Activated CD4-positive, alpha-beta T cell treated with anti-CD3 and anti-CD28 coated beads, Interleukin-2, Interleukin-4, amounts not matched to agents 100 ng/mL and 50 ng/mL, durations not matched to agents 16 hours and 8 hours (primary cell): ENCODE measurements at regions not wholly inside any gene's neighbourhood (a gene's known extent, or its start where the extent isn't known, plus 50 kb on each side); places are given as distances from the start of the nearest gene placed in this dataset.
"Not testable (repeated sequence)": the region's sequence is repeated elsewhere in the genome, so short reads cannot be mapped to it uniquely, and the experiment has no call there.

Experiments
- DNase-seq: peaks from one replicate; pipeline ENCODE4 v3.0.0-alpha.2; 2020; ENCODE audit warnings: low spot score

DNA sequence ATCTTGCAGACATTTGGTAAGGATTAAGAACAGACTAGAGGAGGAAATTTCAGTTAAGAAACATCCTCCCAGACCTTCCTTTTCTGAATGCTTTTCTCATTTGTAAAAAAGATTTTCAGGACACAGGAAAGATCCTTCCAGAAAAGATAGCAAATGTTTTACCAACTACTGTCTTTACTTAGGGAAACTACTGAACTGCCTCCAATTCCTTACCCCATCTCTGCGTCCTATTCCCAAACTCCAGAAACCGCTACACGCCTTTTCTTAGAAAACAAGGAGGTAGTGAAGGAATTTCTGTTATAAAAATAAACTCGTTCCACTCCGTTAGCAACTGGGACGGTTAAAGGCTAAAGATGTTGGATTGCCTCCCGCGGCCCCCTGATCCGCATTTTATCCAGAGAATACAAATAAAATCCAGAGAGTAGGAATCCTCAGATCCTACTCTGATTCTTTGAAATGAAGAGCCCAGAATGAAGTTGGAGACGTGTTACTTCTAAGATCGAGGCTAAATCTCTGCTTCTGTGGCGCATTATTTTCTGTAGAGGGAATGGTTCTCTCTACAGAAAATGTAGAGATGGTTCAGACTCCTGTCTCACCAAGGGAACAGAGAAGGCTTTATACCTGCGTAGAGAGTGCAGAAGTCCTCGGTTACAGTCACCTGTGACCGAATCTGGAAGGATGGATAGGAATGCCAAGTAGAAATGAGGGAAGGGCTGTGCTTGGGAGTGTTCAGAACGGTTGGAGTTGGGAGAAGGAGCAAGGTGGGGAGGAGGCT is 133.0 kb downstream of the GPX5 start:
- DNase-seq = no peak

DNA sequence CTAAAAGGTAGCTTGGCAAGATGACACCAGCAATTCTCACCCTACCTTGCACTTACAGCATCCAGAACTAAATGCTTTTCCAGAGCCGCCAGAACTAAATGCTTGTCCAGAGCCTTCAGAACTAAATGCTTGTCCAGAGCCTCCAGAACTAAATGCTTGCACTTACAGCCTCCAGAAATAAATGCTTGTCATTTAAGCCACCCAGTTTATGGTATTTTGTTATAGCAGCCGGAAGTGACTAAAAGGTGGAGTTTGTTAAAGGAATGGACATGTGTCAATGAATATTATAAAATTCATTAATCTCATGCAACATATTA is 133.5 kb downstream of the GPX5 start:
- DNase-seq = no peak

DNA sequence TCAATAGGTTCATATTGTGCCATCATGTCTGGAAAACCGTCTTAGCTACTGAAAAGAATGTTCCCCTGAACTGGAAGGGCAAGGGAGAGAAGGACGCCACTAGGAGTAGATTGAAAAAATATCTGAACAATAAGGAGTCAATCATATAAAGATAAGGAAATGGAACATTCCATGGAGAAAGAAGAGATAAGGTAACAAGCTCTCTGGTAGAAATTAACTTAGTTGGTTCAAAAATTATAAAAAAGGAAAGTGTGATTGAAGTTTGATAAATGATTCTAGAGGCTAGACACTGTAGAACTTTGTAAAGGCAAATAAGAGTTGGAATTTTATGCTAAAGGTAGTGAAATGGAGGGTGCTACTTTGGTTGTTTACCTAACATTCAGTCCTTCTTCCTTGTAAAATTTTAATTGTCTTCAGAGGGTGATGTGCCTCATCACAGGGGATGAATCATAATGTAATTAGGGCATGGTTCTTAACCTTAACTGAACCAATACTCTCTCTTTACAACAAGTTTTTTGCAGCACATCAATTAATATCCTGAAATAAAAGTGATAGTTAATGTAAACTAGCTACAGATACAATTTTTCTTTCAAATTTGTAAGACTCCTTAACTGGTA is 135.5 kb downstream of the GPX5 start:
- DNase-seq = no peak

DNA sequence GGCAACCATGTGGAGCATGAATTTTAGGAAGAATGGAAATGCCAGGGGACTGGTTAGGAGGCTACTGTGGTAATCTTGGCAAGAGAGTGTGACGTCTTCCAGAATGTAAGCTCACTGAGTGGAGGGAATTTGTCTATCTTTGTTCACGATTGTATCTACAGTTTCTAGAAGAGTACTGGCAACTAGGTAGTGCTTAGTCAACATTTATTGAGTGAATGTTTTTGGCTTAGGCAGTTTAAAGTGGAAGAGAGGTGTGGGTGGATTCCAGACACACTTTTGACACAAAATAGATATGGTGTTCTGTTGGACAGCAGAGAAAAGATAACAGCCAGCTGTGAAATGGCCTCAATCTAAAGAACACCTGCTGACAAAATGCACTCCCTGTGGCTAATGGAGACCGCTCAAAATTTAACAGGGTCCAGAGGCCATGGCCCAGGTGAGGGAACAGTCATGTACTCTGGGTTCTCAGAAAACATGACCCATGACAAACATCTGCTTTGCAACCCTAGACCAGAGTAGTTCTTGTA is 139.3 kb downstream of the GPX5 start:
- no peak for DNase-seq

DNA sequence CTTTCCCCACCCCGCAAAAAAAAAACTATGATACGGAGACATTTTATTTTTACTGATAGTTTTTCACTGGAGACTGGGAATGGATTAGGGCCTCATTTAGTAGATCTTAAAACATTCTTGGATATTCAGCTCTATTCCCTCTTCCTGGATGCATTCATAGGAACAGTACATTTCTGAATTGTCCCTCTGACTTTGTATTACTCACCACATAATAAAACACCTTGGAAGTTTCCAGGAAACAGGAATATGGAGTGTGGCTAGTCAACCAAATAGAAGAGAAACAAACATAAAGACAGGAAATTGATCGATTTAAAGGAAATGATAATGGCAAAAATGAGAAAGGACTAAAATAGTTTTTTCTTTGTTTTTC is 147.7 kb downstream of the GPX5 start:
- no peak for DNase-seq

DNA sequence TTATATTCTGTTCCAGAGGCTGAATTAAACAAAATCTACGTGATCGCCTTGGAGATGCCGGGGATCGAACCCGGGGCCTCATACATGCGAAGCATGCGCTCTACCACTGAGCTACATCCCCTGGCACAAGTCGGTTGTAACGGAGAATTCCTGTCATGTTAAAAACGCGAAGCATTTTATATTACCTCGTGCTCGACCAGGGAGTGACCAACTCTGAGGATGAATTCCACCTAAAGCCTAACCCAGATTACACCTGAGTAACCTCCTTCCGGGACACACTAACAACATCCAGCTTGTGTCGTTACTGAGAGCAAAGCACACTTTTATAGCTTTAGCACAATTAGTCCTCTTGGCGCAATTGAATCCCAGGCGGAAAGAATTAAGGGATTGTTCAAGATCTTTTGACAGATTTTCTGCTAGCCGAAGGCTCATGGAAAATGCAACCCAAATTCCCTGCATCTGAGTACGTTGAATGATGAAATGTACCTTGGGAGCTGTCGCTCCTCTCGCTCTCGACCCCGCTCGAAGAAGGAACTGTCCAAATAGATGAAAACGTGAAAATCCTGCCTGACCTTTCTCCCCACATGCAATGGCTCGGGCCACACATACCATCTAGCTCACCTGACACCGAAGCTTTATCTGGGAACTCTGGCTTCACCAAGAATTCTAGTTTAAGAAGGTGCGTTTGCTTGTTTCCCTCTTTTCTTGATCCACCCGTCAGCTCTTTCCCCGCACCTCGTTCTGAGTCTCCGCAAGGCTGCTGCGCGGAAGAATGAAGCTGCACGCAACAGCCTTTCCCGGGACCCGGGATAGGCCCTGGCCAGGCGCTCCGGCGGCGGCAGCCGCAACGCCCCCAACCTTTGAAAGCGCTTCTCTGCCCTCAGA is 148.3 kb downstream of the GPX5 start:
- DNase-seq = peak; percentile 82

DNA sequence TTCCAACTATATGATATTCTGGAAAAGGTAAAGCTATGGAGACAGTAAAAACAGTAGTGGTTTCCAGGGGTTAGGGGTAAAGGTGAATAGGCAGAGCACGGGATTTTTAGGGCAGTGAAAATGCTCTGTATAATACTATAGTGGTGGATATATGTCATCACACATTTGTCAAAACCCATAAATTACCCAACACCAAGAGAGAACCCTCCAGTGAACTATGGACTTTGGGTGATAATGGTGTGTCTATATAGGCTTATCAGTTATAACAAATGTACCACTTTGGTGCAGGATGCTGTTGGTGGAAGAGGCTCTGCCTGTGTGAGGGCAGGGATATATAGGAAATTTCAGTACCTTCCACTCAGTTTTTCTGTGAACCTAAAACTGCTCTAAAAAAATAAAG is 149.9 kb downstream of the GPX5 start:
- no peak for DNase-seq

DNA sequence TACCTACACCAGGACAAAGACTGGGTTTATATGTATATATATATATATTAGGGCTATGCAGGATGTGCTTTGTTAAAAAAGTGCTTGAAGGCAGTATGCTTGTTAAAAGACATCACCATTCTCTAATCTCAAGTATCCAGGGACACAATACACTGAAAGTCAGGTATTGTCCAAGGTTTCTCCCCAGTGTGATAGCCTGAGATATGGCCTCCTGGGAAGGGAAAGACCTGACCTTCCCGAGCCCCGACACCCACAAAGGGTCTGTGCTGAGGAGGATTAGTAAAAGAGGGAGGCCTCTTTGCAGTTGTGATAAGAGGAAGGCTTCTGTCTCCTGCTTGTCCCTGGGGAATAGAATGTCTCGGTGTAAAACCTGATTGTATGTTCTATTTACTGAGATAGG is 156.9 kb downstream of the GPX5 start:
- no peak for DNase-seq

DNA sequence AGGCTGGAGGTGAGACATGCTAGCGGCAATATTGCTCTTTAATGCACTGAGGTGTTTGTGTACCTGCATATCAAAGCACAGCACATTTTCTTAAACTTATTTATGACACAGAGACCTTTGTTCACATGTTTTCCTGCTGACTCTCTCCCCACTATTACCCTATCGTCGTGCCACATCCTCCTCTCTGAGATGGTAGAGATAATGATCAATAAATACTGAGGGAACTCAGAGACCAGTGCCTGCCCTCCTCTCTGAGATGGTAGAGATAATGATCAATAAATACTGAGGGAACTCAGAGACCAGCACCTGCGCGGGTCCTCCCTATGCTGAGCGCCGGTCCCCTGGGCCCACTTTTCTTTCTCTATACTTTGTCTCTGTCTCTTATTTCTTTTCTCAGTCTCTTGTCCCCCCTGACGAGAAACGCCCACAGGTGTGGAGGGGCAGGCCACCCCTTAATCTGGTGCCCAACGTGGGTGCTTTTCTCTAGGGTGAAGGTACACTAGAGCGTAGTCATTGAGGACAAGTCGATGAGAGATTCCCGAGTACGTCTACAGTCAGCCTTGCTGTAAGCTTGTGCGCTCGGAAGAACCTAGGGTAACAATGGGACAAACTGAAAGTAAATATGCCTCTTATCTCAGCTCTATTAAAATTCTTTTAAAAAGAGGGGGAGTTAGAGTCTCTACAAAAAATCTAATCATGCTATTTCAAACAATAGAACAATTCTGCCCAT is 157.4 kb downstream of the GPX5 start:
- not testable (repeated sequence) for DNase-seq

DNA sequence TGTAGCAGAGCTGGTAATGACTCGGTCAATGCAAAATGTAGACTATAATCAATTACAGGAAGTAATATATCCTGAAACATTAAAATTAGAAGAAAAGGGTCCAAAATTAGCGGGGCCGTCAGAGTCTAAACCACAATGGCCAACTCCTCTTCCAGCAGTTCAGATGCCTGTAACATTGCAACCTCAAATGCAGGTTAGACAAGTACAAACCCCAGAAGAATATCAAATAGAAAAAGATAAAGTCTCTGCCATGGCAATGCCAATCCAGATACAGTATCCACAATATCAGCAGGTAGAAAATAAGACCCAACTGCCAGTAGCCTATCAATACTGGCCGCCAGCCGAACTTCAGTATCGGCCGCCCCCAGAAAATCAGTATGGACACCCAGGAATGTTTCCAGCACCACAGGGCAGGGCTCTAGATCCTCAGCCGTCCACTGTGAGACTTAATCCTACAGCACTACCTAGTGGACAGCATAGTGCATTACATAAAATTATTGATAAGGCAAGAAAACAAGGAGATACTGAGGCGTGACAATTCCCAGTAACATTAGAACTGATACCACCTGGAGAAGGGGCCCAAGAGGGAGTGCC is 158.4 kb downstream of the GPX5 start:
- DNase-seq = peak; percentile 45

DNA sequence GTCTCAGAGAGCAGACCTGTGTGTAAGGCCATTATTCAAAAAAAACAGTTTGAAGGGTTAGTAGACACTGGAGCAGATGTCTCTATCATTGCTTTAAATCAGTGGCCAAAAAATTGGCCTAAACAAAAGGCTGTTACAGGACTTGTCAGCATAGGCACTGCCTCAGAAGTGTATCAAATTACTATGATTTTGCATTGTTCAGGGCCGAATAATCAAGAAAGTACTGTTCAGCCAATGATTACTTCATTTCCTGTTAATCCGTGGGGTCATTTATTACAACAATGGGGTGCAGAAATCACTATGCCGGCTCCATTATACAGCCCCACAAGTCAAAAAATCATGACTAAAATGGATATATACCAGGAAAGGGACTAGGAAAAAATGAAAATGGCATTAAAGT is 160.3 kb downstream of the GPX5 start:
- DNase-seq = not testable (repeated sequence)

DNA sequence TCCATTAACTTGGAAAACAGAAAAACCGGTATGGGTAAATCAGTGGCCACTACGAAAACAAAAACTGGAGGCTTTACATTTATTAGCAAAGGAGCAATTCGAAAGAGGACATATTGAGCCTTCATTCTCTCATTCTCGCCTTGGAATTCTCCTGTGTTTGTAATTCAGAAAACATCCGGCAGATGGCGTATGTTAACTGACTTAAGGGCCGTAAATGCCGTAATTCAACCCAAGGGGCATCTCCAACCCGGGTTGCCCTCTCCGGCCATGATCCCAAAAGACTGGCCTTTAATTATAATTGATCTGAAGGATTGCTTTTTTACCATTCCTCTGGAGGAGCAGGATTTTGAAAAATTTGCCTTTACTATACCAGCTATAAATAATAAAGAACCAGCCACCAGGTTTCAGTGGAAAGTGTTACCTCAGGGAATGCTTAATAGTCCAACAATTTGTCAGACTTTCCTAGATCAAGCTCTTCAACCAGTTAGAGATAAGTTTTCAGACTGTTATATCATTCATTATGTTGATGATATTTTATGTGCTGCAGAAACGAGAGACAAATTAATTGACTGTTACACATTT is 160.9 kb downstream of the GPX5 start:
- DNase-seq = peak; percentile 76

DNA sequence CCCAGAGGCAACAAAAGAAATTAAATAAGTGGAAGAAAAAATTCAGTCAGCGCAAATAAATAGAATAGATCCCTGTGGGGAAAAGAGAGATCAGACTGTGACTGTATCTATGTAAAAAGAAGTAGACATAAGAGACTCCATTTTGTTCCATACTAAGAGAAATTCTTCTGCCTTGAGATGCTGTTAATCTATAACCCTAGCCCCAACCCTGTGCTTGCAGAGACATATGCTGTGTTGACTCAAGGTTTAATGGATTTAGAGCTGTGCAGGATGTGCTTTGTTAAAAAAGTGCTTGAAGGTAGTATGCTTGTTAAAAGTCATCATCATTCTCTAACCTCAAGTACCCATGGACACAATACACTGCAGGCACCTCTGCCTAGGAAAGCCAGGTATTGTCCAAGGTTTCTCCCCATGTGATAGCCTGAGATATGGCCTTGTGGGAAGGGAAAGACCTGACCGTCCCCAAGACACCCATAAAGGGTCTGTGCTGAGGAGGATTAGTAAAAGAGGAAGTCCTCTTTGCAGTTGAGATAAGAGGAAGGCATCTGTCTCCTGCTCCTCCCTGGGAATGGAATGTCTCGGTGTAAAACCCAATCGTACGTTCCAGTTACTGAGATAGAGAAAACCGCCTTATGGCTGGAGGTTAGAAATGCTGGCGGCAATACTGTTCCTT is 161.8 kb downstream of the GPX5 start:
- not testable (repeated sequence) for DNase-seq

DNA sequence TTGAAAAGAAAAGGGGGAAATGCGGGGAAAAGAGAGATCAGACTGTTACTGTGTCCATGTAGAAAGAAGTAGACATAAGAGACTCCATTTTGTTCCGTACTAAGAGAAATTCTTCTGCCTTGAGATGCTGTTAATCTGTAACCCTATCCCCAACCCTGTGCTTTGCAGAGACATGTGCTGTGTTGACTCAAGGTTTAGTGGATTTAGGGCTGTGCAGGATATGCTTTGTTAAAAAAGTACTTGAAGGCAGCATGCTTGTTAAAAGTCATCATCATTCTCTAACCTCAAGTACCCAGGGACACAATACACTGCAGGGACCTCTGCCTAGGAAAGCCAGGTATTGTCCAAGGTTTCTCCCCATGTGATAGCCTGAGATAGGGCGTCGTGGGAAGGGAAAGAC is 166.3 kb downstream of the GPX5 start:
- not testable (repeated sequence) for DNase-seq

DNA sequence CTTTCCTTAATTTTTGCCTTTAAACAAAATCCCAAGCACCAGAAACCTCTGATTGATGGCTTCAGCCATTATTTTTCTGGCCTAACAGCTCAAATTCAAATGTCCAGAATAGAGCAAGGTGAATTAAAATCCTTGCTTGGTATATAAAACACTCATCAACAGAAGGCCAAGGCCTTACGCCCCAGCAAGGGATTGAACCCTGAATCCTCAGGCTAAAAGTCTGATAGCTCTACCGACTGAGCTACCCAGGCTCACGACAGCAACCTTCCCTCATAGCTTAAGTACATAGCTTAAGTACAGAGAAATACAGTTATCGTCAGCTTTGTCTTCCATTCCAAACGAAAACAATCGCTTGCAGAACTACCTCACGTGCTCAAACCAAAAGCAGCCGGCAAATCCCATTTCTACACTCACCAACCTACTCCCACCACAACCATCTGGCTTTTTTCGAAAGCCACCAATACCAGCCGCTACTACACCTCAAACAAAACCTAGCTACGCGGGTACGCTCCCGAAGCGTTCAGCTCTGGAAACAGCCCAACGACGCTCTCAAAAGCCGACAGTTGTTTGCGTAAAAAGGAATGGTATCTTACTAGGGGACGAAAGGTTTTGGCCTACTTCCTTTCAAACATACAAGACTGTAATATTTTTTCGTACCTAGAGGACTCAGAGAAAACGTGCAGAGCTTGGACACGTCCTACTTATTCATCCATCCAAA is 167.5 kb downstream of the GPX5 start:
- DNase-seq = peak; percentile 50

DNA sequence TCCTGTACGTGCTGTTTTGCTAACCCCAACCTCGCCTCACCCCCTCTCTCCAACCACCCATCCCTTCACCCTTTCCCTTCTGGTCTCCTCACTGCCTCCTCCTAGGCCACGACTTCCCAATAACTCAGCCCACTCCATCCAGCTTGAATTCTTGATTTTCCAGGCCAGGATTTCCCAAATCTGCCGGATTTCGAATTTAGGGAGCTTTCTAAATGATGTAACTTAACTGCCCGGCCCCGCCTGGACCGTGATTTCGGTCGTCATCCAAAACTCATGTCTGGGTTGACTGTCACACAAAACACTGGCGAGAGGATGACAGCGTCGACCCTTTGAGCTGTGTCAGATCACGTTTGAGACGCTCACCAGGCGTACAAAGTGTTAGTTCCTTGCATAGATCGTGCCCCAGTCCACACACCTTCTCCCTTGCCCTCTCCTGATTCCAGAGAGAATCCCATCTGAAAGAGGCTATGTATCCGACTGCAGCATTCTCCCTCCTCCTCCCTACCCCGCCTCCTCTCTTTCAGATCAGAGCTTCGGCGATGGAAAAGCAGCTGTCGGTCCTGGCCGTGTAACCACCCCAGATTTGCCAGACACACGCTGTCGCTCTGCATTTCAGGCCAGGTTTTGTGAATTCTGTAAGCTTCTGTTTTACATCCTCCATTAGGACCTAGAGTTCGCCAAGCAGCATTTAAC is 168.2 kb downstream of the GPX5 start:
- no peak for DNase-seq

DNA sequence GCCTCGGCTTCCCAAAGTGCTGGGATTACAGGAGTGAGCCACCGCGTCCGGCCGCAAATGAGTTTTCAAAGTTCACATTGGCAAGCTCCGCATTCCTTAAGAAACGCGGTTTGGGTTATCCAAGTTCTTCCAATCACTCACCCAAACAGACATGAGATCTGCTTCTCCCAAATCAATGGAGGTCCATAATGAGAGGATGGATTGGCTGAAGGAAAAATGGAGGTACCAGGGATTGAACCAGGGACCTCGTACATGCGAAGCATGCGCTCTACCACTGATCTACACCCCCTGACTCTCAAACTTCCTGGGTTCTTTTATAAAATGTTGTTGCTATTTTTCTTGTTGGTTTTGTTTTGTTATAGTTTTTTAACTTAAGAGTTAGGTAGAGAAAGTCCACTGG is 170.0 kb downstream of the GPX5 start:
- peak; percentile 42 for DNase-seq

DNA sequence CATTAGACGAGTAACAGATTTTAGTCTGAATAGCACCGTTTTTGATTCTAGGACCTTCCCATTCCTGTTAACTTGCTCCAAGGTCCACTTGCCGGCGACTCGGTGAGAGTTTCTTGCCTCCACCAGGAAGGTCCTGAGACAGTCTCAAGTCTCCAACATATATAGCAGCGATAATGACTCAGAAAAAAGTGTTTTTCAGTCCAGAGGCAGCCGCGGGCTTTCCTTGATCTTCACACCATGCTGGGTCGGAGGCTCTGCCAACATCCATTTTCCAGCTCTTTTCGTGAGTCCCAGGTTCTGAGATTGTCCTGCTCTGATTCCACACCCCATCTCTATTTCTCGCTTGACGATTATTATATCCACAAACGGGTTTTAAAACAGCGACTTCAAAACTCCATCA is 170.5 kb downstream of the GPX5 start:
- no peak for DNase-seq

DNA sequence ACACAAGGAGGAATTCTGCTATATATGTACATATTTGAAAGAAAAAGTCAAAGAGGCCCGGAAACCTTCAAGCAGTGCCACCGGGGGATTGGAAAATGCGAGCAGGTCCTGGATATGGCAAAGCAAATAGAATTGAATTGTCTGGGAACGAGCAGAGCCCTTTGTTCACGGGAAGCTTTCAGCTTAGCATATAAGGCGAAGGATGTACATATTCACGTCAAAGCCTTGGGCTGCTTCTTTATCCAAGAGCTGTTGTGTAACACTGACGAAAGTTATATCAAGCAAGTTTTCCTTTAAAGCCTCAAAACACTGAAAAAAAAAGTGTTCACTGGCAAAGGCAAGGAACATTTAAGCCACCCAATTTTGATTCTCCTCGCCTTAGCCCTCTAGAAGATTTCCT is 171.0 kb downstream of the GPX5 start:
- DNase-seq = no peak
